Right lung (tissue), 2 donors: ENCODE measurements at regions not wholly inside any gene's neighbourhood (a gene's known extent, or its start where the extent isn't known, plus 50 kb on each side); places are given as distances from the start of the nearest gene placed in this dataset.
"Not testable (repeated sequence)": the region's sequence is repeated elsewhere in the genome, so short reads cannot be mapped to it uniquely, and the experiment has no call there.

ENCODE experiments used
- DNase-seq, 2 donors: peaks; one replicate each; pipeline ENCODE4 v3.0.0-alpha.2; 2013

DNA sequence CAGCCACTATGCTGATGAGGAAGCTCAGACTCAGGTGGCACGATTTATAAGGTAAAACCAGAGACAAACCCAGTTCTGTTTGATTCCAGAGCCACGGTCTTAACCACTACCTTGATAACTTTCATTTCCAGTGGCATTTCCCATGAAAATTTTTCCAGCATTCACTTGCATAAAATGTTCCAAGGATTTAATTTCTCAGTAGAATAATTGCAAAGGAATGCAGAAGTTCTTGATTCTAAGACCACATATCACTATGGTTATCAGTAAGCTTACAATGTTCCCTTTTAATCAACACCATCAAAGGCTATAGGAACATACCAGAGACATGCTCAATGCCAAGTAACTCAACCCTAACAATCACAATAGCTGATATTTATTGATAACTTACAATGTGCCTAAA lies 306.0 kb upstream of the HS3ST5 start:
- no peak for DNase-seq

DNA sequence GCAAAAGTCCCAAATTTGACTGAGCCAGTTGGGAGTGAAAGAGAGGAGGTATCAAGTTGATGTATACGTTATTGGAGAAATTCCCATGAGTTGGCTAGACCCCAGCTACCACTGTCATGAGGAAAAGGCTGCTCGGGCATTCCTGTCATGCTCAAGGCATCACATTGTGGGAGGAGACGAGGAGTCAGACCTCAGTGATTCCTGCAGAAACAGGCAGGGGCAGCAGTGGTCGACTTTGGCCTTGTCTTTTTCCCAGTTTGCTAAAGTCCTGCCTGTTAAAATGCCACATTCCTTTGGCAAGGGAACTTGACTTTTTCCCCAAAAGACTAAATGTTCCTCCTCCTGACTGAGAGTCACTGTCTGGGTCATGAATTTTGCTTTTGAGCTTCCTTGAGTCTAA lies 295.5 kb upstream of the HS3ST5 start:
- DNase-seq, result no peak

- no peak for DNase-seq
Observed at GRCh38 chr6:114634016-114634415, 291.2 kb upstream of the HS3ST5 start.

DNA sequence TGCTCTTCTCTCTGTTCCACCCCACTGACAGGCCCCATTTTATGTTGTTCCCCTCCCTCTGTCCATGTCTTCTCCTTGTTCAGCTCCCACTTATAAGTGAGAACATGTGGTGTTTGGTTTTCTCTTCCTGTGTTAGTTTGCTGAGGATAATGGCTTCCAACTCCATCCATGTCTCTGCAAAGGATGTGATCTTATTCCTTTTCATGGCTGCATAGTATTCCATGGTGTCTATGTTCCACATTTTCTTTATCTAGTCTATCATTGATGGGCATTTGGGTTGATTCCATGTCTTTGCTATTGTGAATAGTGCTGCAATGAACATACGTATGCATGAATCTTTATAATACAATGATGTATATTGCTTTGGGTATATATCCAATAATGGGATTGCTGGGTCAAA lies 283.4 kb upstream of the HS3ST5 start:
- not testable (repeated sequence) for DNase-seq

- no peak for DNase-seq
Observed at GRCh38 chr6:114619621-114620200, 276.9 kb upstream of the HS3ST5 start.

GRCh38 chr6:114611696-114612095 lies 268.9 kb upstream of the HS3ST5 start:
- DNase-seq, result no peak

GRCh38 chr6:114608091-114608490 lies 265.3 kb upstream of the HS3ST5 start:
- no peak for DNase-seq

DNA sequence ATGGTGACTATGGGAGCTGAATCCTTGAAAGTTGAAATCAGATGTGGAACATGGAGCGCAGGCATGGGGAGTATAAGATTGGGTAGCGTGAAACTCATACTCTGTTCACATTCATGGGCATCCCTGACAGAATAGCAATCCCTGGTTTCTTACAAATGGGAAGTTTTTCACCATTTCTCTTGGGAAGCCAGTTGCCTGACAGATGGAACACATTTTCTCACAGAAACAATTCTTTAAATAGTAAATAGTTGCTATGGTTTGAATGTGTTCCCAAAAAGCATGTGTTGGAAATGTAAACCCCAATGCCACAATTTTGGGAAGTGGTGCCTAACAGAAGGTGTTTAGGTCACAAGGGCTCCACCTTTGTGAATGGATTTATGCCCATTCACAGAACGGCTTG lies 262.8 kb upstream of the HS3ST5 start:
- no peak for DNase-seq

GRCh38 chr6:114600381-114600780 lies 257.6 kb upstream of the HS3ST5 start:
- DNase-seq, result no peak

- no peak for DNase-seq
Observed at GRCh38 chr6:114595591-114595990, 252.8 kb upstream of the HS3ST5 start.

GRCh38 chr6:114595186-114595585 lies 252.4 kb upstream of the HS3ST5 start:
- no peak for DNase-seq

DNA sequence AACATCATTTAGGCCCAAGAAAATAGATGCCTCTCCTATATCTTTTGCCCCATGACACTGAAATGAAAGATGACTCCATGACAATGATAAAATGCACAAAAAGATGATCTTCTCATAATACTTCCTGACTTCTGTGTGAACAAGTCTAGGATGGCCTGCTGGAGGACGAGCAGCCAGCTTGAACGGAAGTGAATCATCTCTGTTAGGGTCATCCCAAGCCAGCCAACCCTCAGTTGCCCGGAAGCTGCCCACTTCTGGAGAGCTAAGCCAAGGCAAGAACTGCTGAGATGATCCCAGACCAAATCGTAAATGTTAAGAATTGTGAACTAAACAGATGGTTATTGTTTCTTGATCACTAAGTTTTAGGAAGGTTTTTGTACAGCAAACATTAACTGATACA lies 249.7 kb upstream of the HS3ST5 start:
- no peak for DNase-seq

DNA sequence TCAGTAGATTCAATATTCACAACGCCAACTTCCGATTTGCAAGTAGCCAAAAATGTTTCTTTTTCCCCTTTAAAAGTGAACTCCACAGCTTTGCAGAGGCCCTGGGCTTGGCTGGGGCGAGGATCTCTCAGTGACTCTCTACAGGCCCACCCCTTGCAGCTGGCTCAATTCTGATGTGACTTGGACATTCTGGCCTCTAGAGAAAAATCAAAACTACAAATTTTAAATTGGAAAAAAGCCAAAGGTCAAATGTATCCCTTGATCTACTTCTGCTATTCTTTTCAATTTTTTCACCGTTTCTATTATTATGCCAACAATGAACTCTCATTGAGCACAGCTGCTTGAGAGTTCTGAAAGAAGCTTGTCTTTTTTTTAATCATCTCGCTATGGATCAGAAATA lies 245.9 kb upstream of the HS3ST5 start:
- DNase-seq, result no peak

- no peak for DNase-seq
Observed at GRCh38 chr6:114586298-114586697, 243.5 kb upstream of the HS3ST5 start.

DNA sequence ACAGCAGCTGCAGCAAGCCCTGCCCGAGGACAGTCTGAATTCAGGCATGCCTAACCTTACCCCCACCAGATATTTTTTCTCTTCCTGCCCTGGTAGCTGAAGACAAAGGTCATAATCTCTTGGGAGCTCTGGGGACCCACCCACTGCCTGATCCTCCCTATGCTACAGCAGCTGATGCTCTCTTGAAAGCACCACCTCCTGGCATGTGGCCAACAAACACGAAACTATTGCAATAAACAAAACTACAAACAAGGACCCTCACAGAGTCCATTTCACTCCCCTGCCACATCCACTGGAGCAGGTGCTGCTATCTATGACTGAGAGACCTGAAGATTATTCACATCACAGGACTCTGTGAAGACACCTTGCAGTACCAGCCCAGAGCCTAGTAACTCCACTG lies 238.5 kb upstream of the HS3ST5 start:
- no peak for DNase-seq

GRCh38 chr6:114580882-114581281 lies 238.1 kb upstream of the HS3ST5 start:
- DNase-seq, result no peak

GRCh38 chr6:114579486-114579885 lies 236.7 kb upstream of the HS3ST5 start:
- no peak for DNase-seq

DNA sequence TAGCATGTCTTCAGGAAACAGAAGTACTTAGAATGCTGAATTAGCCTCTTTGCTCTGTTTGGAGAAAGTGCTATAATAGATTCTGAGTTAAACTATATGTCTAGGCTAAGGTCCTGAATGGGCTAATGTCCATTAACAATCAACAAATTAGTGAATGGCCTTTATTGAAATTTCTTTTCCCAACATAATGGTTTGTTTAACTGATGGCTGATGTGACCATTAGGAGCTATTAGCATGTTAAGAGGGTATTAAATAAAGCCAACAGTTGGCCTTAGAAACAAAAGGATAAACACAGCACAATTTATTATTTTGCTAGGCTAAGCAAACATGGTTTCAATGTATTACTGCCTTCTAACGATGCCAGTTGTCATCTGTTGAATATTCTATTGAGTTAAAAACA lies 234.3 kb upstream of the HS3ST5 start:
- no peak for DNase-seq

GRCh38 chr6:114576330-114576729 lies 233.5 kb upstream of the HS3ST5 start:
- no peak for DNase-seq

GRCh38 chr6:114569669-114570068 lies 226.8 kb upstream of the HS3ST5 start:
- no peak for DNase-seq

GRCh38 chr6:114564302-114564933 lies 221.6 kb upstream of the HS3ST5 start:
- DNase-seq, result no peak

GRCh38 chr6:114559419-114559818 lies 216.6 kb upstream of the HS3ST5 start:
- DNase-seq, result no peak

GRCh38 chr6:114558153-114558552 lies 215.3 kb upstream of the HS3ST5 start:
- DNase-seq, result no peak

DNA sequence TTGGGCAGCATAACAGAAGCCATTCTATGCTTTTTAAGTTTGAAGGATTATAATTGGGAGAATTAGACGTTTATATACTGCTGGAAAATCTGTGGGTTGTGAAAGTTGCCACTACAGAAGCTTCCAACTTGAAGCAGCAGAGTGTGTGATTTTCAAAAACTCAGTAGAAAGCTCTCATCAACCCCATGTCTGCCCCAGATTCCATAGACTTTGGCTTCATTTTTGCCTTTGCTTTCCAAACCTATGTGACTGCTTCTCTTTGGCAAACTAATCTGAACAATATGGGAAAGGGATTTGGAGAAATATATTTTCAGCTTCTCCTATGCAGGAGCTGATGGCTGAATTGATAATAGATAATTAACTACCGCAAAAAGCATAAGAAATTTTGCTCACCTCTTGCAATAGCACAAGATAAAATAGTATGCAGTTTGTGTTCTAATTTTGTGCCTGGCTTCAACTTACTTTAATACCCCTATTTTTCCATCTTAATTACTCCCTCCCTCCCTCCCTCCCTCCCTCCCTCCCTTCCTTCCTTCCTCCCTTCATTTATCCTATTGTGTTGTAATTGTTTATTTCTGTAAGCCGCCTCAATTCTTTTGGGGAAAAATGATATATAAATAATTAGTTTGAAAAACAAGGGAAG lies 214.1 kb upstream of the HS3ST5 start:
- DNase-seq, result no peak
